ENCODE measurements at regions not wholly inside any gene's neighbourhood (a gene's known extent, or its start where the extent isn't known, plus 50 kb on each side); places are given as distances from the start of the nearest gene placed in this dataset.

GRCh38 chr3:18843983-18844382 is 304.3 kb upstream of the KCNH8 start:
- Histone ChIP-seq H3K27me3 (ENCODE audit: control insufficient read depth in 4 of 4, insufficient read depth in 4 of 4, low read length in 3 of 4) (no peaks in the 10 kb centered on the region), H3K4me3 (ENCODE audit: low read depth in 1 of 3, low read length in 3 of 3) (no peak overlapping the region), H3K27ac (ENCODE audit: low read depth in 1 of 2, low read length in 2 of 2) (no peak overlapping the region), H3K9me3 (ENCODE audit: control insufficient read depth in 4 of 4, low read length in 3 of 4) (no peaks in the 10 kb centered on the region), H3K9ac (ENCODE audit: low read depth in 1 of 2, low read length in 2 of 2) (no peak overlapping the region), H3K36me3 (ENCODE audit: control insufficient read depth in 4 of 4, insufficient read depth in 3 of 4, low read depth in 1 of 4, low read length in 3 of 4) (no peaks in the 10 kb centered on the region), H3K4me1 (ENCODE audit: control insufficient read depth in 4 of 4, insufficient read depth in 4 of 4, low read length in 3 of 4) (no peaks in the 10 kb centered on the region)
- 28% methylated on average over 1 of the region's 1 CpG for WGBS
- no peak for DNase-seq (ENCODE audit: low spot score)
- TF ChIP-seq RAD21 (IDR thresholded peaks at IDR 0.05) (no peak), TAF1 (conservative IDR thresholded peaks at IDR 0.05) (no peak)

- H3K9ac ChIP-seq (ENCODE audit: low read depth in 1 of 2, low read length in 2 of 2), result no peak overlapping the region
- H3K4me1 ChIP-seq (ENCODE audit: control insufficient read depth in 4 of 4, insufficient read depth in 4 of 4, low read length in 3 of 4), result no peaks in the 10 kb centered on the region
- no peak for DNase-seq (ENCODE audit: low spot score)
- H3K36me3 ChIP-seq (ENCODE audit: control insufficient read depth in 4 of 4, insufficient read depth in 3 of 4, low read depth in 1 of 4, low read length in 3 of 4), result no peaks in the 10 kb centered on the region
- no peak overlapping the region for H3K27ac ChIP-seq (ENCODE audit: low read depth in 1 of 2, low read length in 2 of 2)
- no peak overlapping the region for H3K4me3 ChIP-seq (ENCODE audit: low read depth in 1 of 3, low read length in 3 of 3)
- TF ChIP-seq HNF4A (conservative IDR thresholded peaks at IDR 0.05), result no peak
- no peak for TF ChIP-seq RXRA (IDR thresholded peaks at IDR 0.05)
- TF ChIP-seq ZBTB33 (IDR thresholded peaks at IDR 0.05), result no peak
- TF ChIP-seq JUND (IDR thresholded peaks at IDR 0.05), result no peak
- TF ChIP-seq SP1 (IDR thresholded peaks at IDR 0.05), result no peak
- no peak for TF ChIP-seq REST (IDR thresholded peaks at IDR 0.05)
- TF ChIP-seq YY1 (IDR thresholded peaks at IDR 0.05), result no peak
- H3K9me3 ChIP-seq (ENCODE audit: control insufficient read depth in 4 of 4, low read length in 3 of 4), result no peaks in the 10 kb centered on the region
- no peaks in the 10 kb centered on the region for H3K27me3 ChIP-seq (ENCODE audit: control insufficient read depth in 4 of 4, insufficient read depth in 4 of 4, low read length in 3 of 4)
- WGBS, result 58% methylated on average over 3 of the region's 3 CpGs
Observed at GRCh38 chr3:18843188-18843587, 305.1 kb upstream of the KCNH8 start.

GRCh38 chr3:18841422-18842343 is 306.6 kb upstream of the KCNH8 start:
- DNase-seq (ENCODE audit: low spot score), result no peak
- Histone ChIP-seq H3K9me3 (ENCODE audit: control insufficient read depth in 4 of 4, low read length in 3 of 4) (no peaks in the 10 kb centered on the region), H3K27me3 (ENCODE audit: control insufficient read depth in 4 of 4, insufficient read depth in 4 of 4, low read length in 3 of 4) (peaks cover 0 to 5% (median 0%) of the 10 kb centered on the region in 4 donors), H3K36me3 (ENCODE audit: control insufficient read depth in 4 of 4, insufficient read depth in 3 of 4, low read depth in 1 of 4, low read length in 3 of 4) (no peaks in the 10 kb centered on the region), H3K9ac (ENCODE audit: low read depth in 1 of 2, low read length in 2 of 2) (no peak overlapping the region), H3K4me3 (ENCODE audit: low read depth in 1 of 3, low read length in 3 of 3) (no peak overlapping the region), H3K27ac (ENCODE audit: low read depth in 1 of 2, low read length in 2 of 2) (no peak overlapping the region), H3K4me1 (ENCODE audit: control insufficient read depth in 4 of 4, insufficient read depth in 4 of 4, low read length in 3 of 4) (no peaks in the 10 kb centered on the region)
- WGBS, result 66% methylated on average over 6 of the region's 6 CpGs
- TF ChIP-seq RXRA (IDR thresholded peaks at IDR 0.05), result no peak
- TF ChIP-seq ATF3 (IDR thresholded peaks at IDR 0.05), result no peak
- TF ChIP-seq HNF4G (IDR thresholded peaks at IDR 0.05), result no peak
- TF ChIP-seq YY1 (IDR thresholded peaks at IDR 0.05), result no peak
- TF ChIP-seq CTCF (IDR thresholded peaks at IDR 0.05; ENCODE audit: low read depth, low read length, missing input control), result no peak
- TF ChIP-seq FOXA2 (IDR thresholded peaks at IDR 0.05), result no peak
- TF ChIP-seq NR2F2 (IDR thresholded peaks at IDR 0.05), result no peak
- no peak for TF ChIP-seq REST (IDR thresholded peaks at IDR 0.05)
- TF ChIP-seq FOXA1 (IDR thresholded peaks at IDR 0.05), result no peak
- no peak for TF ChIP-seq TAF1 (conservative IDR thresholded peaks at IDR 0.05)
- no peak for TF ChIP-seq GABPA (IDR thresholded peaks at IDR 0.05 in 1 of 2, conservative IDR thresholded peaks at IDR 0.05 in 1 of 2)

All from liver (tissue), 8 donors.